Upper lobe of left lung (tissue), 4 donors: ENCODE measurements at regions not wholly inside any gene's neighbourhood (a gene's known extent, or its start where the extent isn't known, plus 50 kb on each side); places are given as distances from the start of the nearest gene placed in this dataset.

ENCODE experiments used
- EP300 ChIP-seq, 4 donors: sonication (generic); formaldehyde crosslinking; IDR thresholded peaks; one replicate each; pipeline ENCODE4 v1.5.1; 2017; ENCODE audit warnings: antibody characterized with exemption in 4 of 4, control low read depth in 2 of 4
- POLR2A ChIP-seq, 4 donors: fragments of 450-650 bp; IDR thresholded peaks; one replicate each; pipeline ENCODE4 v1.5.1; 2016 to 2017; ENCODE audit warnings: antibody characterized with exemption in 4 of 4, mild to moderate bottlenecking in 2 of 4
- POLR2AphosphoS5 ChIP-seq, 2 donors: sonication (generic); formaldehyde crosslinking; IDR thresholded peaks; one replicate each; pipeline ENCODE4 v1.5.1; 2017; ENCODE audit warnings: antibody characterized with exemption in 2 of 2
- TF ChIP-seq, protein P1 (sequence below), 6 experiments: fragments of 450-650 bp in 4 of 6; fragments of 200-600 bp in 2 of 6; sonication (generic) in 2 of 6; IDR thresholded peaks; one replicate each; pipeline ENCODE4 v1.5.1; 2016 to 2019; ENCODE audit warnings: antibody characterized with exemption in 6 of 6

DNA sequence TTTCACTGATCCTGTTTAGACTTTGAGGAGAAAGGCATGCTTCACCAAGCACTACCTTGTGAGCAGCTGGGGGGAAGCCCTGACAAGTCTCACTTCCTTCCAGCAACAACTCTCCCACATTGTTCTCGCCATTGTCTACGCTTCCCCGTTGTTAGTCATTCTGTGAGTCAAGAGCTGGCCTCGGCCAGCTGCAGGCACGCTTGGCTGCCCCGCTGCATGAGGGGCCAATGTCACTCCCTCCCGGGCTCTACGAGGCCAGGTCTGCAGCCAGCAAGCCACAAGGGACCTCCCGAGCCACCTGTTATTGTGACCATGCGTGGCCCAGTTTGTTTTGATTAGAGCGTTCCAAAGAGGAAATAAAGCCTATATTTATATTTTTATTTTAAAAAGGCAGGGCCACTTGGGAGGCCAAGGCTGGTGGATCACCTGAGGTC is 220.9 kb downstream of the FOXO1 start:
- TF ChIP-seq, protein P1, sequence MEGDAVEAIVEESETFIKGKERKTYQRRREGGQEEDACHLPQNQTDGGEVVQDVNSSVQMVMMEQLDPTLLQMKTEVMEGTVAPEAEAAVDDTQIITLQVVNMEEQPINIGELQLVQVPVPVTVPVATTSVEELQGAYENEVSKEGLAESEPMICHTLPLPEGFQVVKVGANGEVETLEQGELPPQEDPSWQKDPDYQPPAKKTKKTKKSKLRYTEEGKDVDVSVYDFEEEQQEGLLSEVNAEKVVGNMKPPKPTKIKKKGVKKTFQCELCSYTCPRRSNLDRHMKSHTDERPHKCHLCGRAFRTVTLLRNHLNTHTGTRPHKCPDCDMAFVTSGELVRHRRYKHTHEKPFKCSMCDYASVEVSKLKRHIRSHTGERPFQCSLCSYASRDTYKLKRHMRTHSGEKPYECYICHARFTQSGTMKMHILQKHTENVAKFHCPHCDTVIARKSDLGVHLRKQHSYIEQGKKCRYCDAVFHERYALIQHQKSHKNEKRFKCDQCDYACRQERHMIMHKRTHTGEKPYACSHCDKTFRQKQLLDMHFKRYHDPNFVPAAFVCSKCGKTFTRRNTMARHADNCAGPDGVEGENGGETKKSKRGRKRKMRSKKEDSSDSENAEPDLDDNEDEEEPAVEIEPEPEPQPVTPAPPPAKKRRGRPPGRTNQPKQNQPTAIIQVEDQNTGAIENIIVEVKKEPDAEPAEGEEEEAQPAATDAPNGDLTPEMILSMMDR (IDR thresholded peaks at IDR 0.05): no peak
- TF ChIP-seq POLR2A (IDR thresholded peaks at IDR 0.05) (no peak), POLR2AphosphoS5 (IDR thresholded peaks at IDR 0.05) (peak; percentile 40 to 77), EP300 (IDR thresholded peaks at IDR 0.05) (peak in 1 of 4 donors; percentile 41)
